Amniotic stem cell (primary cell): ENCODE measurements at regions not wholly inside any gene's neighbourhood (a gene's known extent, or its start where the extent isn't known, plus 50 kb on each side); places are given as distances from the start of the nearest gene placed in this dataset.
"Not testable (repeated sequence)": the region's sequence is repeated elsewhere in the genome, so short reads cannot be mapped to it uniquely, and the experiment has no call there.

Experiments used
- DNase-seq: peaks from one replicate; lab custom pipeline; 2025; lab: John Stamatoyannopoulos, UW

DNA sequence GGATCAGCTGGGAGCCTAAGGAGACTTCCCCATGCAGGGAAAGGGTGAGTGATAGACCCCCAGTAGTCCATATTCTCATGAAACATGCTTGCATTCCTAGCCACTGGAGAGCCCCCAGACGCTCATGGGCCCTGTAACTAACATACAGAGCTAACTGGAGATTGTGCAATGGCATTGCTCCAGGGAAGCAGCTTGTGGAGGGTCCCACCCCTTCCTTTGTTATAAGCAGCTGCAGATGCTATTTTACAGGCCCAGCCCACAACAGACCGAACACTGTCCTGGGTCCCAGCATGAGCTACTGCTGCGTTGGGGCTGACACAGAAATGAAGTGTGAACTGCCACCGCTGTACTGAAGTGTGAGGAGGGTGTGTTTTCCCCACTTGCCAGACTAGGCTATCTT, 1465.7 kb upstream of the DIAPH2 start:
- DNase-seq = no peak

DNA sequence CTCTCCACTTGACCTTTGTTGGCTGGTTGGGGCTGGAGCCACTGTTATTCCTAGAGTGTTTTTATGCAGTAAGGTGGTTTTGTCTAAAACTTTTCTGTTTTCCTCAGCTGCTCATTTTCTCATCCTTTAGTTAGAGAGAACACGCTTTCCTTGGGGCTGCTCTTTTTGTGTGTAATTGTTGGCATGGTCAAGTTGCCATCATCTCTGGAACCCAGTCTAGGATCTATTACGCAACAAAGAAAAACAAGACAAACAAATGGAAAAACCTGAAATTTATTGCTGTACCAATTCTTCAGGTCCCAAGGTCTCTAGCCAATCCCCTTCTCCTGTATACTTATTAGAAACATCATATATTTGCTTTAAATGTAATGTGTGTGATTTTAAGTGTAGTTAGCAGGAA, 1436.3 kb upstream of the DIAPH2 start:
- DNase-seq = no peak

DNA sequence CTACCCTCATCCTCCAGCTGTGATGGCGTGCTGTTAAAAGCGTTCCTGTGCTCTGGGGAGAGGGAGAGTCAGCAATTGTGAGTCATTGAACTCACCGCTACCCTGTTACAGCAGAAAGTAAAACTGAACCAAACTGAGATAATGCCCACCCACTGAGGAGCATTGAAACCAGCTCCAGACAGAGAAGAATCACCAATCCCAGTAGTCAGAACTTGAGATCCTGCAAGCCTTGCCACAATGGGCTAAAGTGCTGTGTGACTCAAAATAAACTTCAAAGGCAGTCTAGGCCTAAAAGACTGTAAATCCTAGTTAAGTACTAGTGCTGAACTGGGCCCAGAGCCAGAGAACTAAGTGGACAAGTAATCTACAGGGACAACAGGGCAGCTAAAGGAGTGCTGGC, 1394.2 kb upstream of the DIAPH2 start:
- DNase-seq = no peak

DNA sequence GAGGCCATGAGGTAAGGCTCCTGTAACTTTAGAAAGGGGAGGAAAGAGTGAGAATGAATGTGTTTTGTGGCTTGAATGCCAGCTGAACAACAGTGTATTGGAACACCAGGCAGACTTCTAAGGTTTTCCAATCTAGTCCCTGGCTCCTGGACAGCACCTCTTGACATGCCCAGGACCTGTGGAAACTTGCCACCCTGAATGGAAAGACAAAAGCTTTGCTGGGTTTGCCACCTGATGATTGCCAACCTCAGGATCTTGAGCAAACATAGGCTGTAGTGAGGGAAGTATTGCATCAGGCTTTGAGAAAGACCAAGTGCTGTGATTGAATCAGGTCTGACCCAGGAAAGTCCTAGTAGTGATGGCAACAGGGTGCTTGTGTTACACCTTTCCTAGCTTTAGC, 1393.1 kb upstream of the DIAPH2 start:
- DNase-seq = no peak

DNA sequence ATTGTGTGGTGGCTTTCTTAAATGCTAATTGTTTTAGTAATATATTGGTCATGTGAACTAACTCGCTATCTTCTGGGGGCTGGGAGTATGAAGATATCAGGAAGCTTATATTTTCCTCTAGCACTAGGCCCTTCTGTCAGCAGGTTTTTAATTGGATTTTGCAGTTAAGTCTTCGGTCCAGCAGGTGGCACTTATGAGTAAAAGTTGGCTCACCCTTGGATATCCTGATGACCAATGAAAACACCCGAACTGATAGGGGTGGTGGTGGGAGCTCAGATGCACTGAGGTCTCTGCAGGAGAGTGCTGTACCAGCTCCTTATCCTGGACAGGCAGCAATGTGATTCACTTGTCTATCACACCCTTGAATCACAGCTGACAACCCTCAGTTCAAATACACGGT, 1365.8 kb upstream of the DIAPH2 start:
- no peak for DNase-seq

DNA sequence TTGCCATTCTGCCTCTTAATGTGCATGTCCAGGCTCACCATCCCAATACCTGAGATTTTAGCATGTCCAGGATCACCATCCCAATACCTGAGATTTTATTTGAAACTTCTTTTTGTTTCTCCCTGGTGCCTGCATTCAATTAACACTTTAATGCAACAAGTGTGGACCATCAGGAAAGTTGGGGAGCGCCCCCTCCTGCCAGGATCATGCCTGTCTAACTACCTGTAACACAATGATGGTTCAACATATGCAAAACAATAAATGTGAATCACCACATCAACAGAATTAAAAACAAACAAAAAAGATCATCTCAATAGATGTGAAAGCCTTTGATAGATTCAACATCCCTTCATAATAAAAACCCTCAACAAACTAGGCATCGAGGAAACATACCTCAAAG, 1359.5 kb upstream of the DIAPH2 start:
- no peak for DNase-seq

DNA sequence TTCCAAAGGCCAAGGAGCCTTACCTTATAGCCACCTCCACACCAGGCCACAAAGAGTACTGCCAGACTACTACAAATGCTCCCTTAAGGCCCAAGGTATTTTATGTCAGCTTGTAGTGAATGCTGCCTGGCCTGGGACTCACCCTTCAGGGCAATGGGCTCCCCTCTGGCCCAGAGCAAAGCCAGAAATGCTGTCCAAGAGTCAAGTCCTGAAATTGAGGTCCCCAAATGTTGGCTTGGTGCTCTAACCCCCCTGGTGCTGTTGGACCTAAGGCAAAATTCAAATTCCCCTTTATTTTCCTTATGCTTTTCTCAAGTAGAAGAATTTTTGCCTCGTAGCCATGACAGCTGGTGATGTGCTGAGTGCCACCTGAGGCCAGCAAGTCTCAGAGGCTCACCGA, 1354.3 kb upstream of the DIAPH2 start:
- no peak for DNase-seq

DNA sequence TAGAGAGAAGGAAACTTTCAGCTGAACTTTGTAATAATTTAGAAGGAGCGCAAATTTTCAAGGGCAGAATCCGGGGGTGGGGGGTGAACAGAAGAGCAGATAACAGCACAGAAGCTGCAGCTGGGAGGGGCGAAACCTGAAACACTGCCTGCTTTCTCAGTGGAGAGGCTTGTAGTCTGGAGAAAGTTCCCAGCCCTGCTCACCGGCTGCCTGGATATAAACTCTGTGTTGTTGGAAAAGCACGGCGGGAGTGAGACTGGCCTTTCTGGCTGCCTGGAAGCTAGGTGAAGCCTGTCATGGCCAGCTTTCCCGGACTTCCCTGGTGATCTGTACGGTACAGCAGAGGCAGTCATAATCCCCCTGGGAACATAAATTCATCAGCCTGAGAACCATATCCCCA, 1352.1 kb upstream of the DIAPH2 start:
- no peak for DNase-seq

DNA sequence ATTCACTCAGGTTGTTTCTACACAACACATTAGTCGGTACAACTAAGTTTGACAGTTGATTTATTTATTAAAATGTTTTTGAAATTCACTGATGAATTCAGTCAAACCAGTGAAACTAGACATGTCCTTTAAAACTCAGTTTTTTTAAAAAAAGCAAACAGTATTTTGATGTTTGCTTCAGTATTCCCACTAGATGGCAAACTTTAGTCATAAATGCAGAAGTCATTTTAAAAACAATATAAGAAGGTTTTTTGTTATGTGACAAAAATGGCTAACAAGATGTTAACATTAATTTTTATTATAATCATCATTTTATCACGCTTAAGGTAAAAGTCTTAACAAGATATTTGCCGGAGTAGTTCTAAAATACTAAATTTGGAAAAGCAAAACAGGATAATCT, 1337.8 kb upstream of the DIAPH2 start:
- DNase-seq = no peak

DNA sequence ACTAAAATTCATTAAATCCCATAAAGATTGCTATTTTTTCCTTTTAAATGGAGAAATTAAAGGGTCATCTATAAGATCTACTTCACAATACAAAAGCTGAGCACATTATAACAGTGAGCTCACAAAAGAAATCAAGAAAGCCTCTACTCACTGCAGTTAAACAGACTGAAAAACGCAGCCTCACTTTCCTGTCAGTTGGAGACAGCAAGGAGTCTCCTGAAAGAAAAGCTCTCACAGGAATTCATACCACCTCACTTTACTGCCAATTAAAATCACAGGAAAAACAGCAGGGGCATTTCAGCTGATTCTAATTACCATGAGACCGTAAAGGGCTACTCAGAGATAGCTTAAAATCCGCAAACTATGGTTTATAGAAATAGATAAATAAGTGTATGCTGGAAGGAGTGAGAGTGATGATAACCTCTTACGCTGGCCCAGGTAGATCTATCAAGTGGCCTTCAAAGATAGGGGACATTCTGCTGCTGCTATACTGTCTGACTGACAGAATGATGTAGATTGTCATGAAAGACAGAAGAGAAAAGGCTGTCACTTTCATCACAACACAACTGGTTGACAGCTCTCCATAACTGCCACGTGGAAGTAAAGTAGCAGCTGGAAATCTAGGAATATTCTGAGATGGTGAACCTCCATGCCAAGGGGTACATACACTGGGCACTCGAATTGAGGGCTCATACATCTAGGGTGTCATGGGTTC, 1333.7 kb upstream of the DIAPH2 start:
- no peak for DNase-seq

DNA sequence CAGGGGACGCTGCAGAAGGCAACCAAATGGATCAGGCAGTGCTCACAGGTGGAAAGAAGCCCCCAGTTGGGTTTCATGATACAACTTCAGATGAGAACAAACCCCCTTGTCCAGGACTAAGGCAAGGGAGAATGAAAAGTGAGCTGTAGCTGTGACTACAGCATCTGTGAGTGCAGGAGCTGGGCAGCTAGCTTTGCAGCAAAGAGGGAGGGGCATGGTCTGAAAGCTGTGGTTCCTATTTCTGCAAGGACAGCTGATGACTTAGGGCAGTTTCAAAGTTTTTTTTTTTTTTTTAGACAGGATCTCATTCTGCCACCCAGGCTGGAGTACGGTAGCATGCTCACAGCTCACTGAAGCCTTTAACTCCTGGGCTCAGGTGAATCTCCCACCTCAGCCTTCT, 1317.4 kb upstream of the DIAPH2 start:
- DNase-seq = no peak

DNA sequence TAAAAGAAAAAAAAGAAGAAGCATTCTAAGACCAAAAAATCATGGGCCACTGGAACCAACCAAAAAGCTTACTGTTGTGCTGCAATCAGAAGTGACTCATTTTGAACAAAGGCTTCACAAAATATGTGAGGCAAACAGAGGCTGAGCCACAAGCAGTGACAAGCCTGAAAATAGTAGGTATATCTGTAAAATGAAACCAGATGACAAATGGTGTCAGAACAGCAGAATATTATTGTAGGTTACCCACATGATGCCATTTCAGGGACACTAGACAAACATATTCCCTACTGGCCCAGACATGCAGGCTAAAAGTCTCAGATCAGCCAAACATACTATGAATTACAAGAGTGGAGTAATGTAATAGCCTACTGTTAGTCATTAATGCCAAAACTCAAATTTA, 1301.8 kb upstream of the DIAPH2 start:
- DNase-seq = no peak

DNA sequence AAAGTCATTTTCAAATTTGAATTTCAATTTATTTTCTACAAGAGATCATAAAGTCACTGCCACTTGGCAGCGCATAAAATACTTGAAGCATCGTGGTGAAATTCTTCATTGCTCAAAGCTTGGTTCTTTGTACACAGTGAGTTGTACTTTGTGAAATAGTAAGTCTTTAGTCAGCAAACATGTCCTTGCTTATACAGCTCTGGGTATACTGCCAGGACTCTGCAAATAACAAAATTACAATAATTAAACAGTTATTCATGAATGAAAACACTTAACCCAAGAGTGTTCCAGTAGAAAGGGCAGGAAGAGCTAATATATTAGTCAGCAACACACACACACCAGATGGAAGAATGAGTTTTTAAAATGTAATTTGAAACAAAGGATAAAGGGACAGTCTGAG, 1300.9 kb upstream of the DIAPH2 start:
- DNase-seq = no peak

DNA sequence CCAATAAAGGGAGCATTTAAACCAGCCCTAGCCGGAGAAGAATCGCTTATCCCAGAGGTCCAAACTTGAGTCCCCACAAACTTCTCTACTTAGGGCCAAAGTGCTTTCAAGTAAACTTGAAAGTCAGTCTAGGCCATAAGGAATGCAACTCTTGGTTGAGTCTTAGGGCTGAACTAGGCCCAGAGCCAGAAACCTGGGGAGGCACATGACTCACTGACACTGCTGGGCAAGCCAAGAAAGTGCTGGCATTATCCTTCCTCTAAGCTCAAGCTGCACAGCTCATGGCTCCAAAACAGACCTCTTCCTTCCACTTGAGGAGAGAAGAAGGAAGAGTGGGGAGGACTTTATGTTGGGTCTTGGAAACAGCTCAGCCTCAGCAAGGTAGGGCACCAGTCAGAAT, 1257.3 kb upstream of the DIAPH2 start:
- DNase-seq = no peak

DNA sequence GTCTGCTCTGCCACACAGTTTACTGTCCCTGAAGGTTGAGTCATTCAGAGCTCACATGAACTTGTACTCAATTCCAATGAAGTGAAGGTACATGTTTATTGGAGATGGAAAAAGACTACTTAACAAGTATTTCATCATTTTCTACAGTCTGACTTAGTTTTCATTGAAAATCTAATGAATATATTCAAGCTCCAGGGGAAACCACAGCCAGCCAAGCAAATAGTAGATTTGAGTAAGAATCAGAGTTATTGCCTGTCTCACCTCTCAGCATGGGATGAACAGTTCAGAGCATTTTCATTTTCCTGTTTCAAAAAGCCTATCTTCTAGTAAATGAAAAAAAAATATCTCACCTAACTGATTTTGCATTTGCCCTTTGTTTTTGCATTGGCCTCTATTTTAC, 1249.4 kb upstream of the DIAPH2 start:
- no peak for DNase-seq

DNA sequence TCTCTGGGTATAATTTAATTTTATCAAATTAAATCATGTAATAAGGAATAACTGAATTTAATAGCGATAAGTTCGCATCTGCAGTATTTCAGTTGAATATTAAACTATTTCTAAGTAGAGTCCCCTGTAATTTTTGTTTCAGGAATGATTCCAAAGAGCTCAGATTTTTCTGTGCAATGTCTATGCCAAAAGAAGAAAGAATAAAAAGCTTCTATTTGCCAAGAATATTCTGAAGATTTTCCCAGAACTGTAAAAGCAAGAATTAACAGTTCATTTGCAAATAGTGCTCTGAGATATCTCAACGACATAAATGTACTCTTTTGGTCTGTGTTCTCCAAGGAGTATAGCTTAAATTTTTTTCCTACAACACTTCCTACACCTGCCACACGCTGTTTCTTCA, 1242.8 kb upstream of the DIAPH2 start:
- DNase-seq = no peak

DNA sequence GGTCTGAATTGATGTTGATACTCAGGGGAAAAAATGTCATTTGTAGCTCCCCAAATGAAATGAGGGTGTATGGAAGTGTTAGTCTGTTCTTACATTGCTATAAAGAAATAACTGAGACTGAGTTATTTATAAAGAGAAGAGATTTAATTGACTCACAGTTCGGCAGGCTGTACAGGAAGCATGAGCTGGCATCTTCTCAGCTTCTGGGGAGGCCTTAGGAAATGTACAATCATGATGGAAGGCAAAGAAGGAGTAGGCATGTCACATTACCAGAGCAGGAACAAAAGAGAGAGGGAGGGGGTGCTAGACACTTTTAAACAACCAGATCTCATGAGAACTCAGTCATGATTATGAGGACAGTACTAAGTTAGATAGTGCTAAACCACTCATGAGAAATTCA, 1199.9 kb upstream of the DIAPH2 start:
- no peak for DNase-seq

DNA sequence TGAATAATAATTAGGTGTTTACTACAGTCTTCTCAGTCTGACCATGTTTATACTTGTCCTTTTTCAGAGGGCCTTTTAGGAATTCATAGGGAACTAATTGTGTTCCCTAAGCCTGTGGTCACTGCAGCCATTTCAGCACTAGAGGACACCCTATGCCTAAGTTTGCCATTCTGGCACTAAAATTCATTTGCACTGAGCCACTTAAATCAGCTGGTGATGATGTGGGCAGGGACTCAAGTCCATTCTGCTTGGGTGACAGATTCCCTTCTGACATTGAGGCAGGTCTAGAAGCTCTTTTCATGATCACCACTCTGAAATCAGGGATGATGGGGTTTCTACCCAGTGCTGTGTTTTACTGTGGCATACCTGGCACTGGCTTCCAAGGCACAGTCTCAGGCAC, 1178.9 kb upstream of the DIAPH2 start:
- no peak for DNase-seq

DNA sequence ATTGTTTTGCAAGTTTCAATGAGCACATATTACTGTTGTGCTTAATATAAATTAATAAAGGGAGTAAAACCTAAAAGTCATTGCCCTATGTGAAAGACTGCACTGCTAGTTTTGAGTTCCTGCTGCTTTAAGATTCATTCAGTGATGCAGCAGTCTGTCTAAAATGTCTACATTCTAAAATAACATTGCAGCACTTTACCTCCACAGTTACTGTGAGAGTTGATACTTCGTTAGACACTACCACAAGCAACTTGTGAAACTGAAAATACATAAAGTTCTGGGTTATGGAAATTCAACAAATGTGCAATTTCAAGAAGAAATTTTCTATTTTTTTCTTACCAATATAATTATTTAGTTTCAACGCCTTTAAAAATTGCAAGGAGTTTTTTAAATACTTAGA, 1175.2 kb upstream of the DIAPH2 start:
- no peak for DNase-seq

DNA sequence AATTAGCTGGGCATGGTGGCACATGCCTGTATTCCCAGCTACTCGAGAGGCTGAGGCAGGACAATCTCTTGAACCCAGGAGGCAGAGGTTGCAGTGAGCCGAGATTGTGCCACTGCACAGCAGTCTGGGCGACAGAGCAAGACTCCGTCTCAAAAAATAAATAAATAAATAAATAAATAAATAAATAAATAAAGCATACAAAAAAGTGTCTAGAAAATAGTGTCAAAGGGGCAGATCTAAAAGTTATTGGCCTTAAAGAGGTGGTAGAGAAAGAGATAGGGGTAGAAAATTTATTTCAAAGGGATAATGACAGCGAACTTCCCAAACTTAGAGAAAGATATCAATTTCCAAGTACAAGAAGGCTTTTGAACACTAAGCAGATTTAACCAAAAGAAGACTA, 1160.6 kb upstream of the DIAPH2 start:
- DNase-seq = not testable (repeated sequence)

DNA sequence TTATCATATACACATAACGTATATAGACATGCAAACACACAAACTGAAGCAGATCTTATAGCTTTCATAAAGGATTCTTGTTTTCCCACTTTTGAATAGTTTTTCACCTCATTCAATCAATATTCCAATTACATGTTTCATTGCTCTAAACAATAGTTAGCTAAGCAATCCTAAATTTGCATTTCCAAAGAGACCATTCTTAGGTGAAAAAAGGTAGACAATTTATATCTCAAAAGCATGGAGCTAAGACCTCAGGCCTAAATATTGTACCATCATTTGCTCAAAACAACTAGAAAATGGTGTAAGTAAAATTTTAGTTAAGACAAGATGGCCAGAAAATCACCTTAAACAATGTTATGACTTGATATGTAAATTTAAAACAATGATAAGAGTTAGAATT, 1148.5 kb upstream of the DIAPH2 start:
- no peak for DNase-seq

DNA sequence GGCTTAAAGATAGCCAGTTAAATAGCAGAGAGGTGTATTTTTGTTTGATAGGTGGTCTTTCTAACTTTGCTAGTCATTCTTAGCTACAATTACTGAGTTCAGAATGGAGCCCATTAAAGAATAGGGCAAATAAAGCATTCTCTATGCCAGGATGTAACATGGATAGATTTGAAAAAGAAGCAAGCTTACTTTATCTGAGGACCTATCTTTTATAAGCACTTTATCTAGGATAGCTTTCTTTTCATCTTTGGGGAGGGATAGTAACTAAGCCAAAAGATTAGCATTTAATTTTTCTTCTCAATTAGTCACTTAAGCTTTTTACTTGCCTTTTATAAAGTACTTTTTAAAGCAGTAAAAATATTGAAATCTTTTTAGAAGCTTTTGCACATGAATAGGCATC, 1148.0 kb upstream of the DIAPH2 start:
- no peak for DNase-seq

DNA sequence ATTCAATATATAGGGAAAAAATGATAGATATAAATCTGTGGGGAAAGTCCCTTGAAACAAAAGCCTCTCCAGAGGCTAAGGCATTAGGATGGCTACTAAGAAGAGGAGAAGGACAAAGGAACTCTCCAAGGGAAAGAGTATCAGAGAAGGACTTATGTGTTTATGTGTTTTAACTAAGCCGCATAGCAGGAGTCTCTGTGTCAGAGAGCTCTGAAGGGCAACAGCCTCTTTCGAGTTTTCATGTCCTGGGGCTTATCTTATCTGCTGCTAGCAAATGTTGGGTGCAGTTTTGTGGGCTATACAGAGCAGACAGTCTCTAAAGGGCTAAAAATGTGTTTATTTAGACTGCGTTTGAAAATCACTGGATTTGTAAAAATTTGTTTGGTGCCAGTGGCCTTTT, 1145.6 kb upstream of the DIAPH2 start:
- DNase-seq = no peak

DNA sequence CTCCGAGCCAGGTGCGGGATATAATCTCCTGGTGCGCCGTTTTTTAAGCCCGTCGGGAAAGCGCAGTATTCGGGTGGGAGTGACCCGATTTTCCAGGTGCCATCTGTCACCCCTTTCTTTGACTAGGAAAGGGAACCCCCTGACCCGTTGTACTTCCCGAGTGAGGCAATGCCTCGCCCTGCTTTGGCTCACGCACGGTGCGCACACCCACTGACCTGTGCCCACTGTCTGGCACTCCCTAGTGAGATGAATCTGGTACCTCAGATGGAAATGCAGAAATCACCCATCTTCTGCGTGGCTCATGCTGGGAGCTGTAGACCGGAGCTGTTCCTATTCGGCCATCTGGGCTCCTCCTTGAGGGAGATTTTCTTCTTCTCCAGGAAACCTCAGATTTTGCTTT, 1135.1 kb upstream of the DIAPH2 start:
- not testable (repeated sequence) for DNase-seq

DNA sequence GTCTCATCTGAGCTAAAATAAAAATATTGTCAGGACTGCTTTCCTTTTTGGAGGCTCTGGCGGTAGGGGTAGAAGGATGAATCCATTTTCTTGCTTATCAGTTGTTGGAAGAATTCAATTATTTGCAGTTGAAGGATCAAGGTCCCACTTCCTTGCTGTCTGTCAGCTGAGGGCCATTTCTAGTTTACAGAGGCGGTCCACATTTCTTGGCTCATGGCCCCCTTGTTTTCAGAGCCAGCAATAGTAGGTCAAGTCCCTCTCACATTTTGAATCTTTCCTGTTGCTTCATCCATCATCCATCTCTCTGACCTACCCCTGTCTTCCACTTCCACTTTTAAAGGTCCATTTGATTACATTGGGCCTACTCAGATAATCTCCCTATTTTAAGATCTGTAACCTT, 1099.3 kb upstream of the DIAPH2 start:
- DNase-seq = no peak
